HG02884 (cell line): ENCODE measurements at regions not wholly inside any gene's neighbourhood (a gene's known extent, or its start where the extent isn't known, plus 50 kb on each side); places are given as distances from the start of the nearest gene placed in this dataset.
"Not testable (repeated sequence)": the region's sequence is repeated elsewhere in the genome, so short reads cannot be mapped to it uniquely, and the experiment has no call there.

Source experiments
- ATAC-seq: cut with Tn5 transposase; IDR thresholded peaks from one replicate; pipeline ENCODE4 v1.9.1; 2021; ENCODE audit warnings: mild to moderate bottlenecking, moderate library complexity; ENCODE audit not compliant: unreplicated experiment

DNA sequence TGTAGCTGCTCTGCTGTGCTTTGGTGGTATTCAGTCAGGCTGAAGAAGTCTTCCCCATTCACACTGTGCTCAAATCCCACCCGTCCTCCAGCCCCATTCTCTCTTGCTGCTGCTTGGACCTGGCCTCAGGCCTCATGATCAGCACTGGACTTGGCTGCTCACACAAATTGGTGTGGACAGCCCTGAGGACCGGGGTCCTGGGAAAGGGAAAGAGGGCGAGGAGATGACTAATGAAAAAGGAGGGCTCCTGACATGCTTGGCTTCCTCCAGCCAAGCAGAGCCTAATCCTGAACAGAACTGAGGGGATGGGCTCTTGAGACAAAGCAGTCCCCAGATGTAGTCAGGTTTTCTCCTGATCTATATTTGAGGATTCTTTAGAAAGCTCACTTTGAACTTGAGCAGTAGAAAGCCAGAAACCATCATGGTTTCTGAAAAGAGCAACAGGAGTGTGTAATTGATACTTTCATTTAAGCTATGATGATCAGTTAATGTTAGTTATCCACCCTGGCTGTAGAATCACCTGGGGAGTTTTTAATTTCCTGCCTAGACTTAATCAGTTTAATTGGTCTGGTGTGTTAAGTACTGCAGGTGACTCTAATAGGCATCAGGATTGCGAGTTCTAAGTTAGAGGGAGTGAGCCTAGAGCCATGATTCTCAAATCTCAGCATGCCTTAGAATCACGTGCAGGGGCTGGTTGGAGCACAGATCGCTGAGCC is 79.4 kb upstream of the THBS1 start:
- no peak for ATAC-seq

DNA sequence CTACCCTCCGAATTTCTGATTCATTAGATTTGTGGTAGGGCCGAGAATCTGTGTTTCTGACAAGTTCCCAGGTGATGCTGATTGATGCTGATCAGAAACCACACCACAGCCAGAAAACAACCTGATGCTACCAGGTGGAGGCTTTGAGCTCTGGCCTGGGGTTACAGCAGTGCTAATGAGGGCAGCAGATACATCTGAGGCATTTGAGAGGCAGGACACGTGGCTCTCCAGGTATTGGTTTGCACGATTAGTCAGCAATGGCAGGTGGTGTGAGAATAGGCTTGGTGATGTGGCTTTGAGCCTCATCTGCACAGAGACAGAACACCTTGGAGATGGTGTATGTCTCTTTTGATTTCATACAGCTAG is 78.8 kb upstream of the THBS1 start:
- no peak for ATAC-seq

DNA sequence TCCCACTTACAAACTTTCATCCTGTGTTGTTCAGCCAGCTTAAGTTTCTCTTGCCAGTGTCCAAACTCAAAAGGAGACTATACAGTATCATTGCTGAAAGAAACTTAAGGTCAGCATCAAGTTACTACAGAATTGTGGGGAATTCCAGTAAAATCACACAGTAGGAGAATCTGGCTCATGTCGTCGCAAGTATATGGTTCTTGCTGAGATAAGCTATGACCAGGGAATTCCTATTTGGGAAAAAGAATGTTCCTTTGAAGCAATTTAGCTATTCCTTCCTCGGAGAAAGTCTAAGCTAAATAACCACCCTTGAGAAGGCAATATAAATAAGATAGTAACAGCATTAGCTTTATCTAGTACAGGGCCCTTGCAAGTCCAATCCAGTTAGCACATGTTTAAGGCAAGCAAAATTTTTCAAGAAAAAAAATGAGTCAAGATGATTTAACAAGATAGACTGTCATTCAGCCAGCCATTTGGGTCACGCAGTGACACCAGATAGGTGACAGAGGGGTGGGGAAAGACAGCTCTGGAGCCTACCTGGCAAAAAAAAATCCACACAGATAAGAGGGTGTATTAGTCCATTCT is 78.2 kb upstream of the THBS1 start:
- no peak for ATAC-seq

DNA sequence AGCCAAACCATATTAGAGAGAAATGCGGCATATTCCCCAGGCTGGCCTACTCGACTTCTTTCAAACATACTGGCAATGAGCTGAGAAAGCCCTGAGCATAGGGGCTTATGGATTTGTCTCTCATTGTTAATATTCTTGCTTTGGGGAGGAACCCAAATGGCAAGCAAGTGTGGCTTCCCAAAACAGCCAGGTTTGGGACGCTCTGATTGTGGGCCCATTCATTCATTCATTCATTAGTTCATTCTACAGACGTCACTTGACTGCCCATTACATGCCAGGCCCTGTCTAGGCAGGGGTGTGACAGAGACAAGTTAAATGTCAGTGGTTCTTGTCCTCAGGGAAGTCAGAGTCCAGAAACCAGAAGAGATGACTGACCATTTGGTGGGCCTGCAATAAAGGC is 77.4 kb upstream of the THBS1 start:
- ATAC-seq, result no peak

DNA sequence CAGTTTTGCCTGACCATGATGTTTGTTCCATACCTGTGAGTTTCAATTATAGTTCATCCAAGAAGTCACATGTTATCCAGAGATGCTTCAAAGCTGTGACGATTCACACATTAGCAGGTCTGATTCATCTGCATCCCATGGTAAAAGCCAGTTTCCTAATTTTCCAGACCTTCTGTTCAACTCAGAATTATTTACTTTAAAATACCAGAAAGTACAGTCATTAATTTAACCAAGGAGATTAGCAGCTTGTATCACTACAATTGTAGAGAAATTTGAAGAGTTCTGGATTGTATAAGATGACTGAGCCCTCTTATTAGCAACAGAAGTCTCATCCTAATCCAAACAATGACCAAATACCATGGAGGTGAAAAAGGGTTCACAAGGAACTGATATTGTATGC is 76.1 kb upstream of the THBS1 start:
- no peak for ATAC-seq

DNA sequence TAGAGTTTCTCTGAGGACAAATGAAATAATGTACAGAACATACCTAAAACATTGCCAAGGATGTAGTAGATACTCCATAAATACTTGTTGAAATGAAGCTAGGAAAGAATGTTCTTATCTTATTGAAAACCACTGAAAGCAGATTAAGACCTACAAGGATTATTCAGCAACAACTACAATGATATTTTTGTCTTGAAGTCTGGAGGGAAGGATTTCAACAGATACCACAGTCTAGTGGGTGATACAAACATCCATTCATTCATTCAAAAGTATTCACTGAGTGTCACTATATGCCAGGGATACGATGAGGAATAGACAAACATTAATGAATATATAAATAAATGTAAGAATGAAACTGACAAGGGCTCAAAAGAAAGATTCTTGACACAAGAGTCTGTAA is 74.7 kb upstream of the THBS1 start:
- no peak for ATAC-seq

DNA sequence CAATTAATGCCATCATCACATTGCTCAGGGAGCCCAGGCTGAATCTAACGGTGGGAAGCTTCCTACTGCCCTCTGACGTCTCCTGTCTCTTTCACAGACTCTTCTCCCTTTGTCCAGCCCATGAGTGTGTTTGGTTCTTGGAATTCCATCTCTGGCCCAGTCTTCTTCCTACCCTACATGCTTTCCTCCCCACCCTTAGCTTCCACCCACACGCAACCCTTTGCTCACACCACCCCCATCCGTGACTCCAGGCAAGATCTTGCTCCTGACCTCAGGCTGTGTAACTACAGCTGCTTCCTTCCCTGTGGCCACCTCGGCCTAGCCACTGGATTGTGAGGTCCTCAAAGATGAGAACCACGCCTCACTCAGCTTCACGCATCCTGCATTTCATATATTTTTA is 72.3 kb upstream of the THBS1 start:
- ATAC-seq, result no peak

DNA sequence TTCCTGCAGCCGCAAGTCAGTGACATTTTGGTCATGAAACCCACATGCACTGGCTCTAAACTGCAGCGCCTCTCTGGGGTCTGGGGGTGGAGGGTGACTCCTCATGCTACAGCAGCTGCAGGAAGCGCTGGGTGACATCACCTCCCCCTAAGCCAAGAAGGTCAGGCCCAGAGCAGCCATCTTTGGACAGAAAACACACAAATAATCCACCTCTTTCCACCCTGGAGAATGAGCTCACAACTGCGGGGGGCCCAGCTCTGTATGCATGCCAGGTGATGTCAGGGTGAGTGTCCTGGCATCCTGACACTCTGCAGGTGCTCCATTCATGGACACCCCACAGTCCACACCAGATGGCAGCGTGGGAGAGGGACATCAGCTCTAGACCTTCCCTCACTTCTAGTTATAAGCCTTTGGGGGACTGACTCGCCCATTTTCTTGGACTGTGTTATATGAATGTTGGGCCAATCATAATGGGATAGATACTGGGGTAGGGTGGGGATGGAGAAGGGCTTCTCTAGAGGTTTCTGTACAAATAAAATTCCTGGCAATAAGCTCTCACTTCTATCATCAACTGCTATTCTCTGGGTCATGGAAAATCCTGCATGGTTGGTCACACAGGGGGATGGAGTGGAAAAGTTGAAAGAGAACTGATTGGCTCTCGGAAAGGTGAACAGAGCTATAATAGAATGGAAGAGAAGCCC is 70.7 kb upstream of the THBS1 start:
- ATAC-seq, result no peak

DNA sequence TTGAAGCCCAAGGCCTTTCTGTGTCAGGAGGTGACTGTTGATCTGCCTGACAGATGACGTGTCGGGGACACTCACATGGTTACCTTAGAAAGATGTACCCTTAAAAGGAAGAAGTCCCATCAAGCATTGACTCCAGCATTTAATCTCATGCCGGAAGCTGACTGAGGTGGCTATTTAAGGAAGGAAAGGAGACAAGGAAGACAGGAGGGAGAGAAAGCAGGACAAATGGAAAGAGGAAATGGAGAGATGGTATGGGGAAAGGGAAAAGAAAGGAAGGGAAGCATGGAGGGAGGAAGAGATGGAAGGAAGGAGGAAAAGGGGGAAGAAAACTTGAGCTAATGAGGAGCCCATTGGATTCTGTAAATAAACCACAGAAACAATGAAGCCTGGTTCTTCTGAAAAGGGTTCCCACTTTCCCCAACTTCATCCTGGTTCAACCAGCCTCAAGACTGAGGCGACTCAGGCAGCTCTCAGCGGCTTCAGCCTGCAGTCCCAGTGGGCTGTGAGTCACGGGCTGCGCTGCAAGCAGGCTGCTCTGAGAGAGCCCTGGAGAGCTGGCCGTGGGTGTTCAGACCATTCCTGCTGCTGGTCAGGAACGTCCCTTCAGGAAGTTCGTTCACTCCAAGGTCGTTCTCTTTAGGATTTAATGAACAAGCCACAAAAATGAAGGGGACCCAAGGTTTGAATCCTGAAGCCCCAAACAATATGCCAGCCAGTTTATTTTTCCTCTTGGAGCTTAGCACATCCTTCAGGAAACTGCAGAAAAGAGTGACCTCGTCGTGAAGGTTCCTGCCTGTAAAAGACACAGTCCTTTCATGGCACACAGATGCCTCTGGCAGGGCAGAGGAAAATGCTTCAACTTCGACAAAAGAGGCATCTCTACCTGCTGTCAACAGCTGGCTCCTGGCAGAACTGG is 69.6 kb upstream of the THBS1 start:
- no peak for ATAC-seq

DNA sequence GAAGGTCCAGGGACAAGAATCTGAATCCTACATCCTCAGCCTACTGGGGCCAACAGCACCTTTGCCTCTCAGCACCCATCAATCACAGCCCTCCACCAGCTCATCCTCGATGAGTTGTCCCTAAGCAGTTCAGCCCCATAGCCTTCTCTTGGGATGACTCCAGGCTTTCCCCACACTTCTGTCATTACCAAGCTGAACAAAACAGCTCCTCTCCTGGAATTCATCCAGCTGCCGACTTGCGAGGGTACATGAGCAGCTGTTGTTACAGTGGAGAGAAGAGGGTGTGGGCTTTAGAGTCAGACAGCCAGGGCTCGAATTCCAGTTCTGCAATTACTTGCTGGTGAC is 69.0 kb upstream of the THBS1 start:
- no peak for ATAC-seq

DNA sequence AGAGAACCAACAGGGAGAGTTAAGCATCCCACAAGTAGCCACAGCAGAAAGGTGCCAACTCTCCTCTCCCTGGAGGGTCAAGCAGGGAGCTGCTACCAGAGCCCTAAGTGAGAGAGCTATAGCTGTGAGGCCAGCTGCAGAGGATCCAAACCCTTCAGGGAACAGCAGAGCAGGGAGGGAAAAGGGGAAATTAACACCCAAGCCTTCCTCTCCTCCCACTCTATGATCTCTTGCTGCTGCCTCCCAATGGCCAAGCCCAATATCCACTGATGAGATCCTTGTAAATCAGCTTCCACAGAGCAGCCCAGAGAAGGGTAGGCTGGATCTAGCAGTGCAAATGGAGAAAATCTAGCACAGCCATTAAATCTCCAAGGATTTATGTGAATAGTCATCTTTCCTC is 68.2 kb upstream of the THBS1 start:
- no peak for ATAC-seq

DNA sequence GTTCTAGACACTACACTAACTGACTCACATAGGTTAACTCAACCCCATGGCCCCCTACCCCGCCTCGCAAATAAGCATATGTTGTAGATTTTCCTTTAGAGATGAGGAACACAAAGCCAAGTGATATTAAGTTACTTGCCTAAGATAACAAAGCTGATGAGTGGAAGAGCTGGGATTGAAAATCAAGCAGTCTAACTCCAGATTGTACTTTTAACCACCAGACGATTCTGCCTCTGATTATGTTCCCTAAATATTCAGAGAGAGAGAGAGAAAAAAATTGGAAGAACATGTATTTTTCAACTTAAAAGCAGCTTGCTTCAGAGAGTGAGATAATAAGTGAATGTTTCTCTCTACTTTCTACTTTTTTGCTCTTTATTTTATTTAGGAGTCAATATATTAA is 66.9 kb upstream of the THBS1 start:
- no peak for ATAC-seq

DNA sequence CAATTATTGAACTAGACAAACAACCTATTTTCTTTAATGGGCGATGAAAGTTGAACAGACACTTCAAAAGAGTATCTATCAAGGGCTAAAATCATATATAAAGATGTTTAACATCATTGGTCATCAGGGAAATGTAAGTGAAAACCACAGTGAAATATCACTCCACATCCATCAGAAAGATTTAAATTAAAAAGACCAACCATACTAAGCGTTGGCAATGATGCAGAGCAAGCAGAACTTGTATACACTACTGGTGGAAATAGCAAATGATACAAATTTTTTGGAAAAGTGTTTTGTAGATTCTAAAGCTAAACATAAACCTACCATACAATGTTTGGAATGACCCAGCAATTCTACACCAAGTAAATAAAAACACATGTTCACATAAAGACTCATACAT is 65.9 kb upstream of the THBS1 start:
- no peak for ATAC-seq

DNA sequence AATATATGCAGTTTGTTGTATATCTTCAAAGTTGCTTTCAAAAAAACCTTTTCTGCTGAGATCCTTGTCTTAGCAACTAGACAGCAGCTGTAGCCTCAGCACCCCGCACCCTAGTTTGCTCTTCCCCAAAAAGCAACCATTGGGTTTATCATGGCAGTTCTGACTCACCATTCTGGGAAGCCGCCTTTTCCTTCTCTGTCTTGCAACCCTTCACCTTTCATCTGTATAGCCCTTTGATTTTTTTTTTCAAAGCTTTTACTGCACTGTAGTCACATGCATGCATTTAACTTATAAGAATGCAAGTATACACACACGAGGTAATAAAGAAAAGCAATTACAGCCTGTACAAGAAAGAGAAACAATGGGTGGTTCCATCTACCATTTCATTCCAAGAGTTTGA is 65.1 kb upstream of the THBS1 start:
- no peak for ATAC-seq

DNA sequence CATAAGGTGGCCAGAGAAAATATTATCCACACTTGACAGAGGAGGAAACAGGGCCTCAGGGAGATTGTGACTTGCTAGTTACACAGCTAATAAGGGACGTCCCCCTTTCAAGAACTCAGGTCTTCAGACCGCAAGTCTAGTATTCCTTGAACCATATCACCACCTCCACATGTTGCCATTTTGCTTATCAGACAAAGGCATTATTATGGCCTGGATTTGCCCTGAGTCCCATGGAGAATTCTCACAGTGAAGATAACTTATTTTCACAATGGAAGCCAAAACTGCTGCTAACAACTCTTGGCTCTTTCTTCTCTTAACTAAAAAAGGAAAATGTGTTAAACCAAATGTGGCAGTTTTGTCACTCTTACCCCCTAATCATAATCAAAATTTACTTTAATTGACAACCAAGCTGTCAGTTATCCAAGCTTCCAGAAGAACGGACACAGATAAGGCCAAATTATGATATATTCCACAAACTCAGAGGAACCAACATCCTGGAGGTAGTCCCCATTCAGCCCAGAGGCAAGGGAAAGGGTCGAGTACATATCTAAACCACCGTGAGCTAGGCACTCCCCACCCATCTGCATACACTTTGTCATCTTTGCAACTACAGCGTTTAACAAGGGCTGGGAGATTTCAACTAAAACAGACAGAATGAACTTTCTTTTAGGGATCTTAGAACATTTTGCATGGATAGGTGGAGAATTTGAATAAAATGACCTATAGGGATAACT is 63.6 kb upstream of the THBS1 start:
- no peak for ATAC-seq

DNA sequence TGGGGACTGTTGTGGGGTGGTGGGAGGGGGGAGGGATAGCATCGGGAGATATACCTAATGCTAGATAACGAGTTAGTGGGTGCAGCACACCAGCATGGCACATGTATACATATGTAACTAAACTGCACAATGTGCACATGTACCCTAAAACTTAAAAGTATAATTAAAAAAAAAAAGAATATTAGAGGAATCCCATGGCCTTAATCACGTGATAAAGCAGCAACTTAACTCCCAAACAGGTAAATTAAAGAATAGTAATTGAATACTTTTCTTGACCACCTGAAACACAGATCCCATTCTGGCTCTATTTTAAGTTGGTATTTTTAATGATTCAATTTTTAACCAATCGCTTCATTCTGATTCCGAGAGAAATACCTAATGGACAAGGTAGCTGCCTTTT is 56.9 kb upstream of the THBS1 start:
- not testable (repeated sequence) for ATAC-seq

DNA sequence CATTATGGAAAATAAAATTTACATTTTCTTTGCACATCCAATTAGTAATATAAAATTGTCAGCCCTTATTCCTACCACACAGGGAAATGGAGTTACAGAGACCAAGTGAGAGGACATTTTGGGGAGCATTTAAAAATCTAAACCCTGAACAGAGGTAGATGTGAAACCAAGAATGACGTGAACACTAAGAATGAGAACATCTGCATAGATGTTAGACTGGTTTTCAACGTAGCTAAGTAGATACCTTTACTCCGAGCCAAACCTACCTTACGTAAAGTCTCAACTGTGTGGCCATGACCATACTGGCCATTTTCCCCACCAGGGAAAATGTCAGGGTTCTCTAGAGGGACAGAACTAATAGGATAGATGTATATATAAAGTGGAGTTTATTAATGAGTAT is 51.4 kb upstream of the THBS1 start:
- ATAC-seq, result no peak

DNA sequence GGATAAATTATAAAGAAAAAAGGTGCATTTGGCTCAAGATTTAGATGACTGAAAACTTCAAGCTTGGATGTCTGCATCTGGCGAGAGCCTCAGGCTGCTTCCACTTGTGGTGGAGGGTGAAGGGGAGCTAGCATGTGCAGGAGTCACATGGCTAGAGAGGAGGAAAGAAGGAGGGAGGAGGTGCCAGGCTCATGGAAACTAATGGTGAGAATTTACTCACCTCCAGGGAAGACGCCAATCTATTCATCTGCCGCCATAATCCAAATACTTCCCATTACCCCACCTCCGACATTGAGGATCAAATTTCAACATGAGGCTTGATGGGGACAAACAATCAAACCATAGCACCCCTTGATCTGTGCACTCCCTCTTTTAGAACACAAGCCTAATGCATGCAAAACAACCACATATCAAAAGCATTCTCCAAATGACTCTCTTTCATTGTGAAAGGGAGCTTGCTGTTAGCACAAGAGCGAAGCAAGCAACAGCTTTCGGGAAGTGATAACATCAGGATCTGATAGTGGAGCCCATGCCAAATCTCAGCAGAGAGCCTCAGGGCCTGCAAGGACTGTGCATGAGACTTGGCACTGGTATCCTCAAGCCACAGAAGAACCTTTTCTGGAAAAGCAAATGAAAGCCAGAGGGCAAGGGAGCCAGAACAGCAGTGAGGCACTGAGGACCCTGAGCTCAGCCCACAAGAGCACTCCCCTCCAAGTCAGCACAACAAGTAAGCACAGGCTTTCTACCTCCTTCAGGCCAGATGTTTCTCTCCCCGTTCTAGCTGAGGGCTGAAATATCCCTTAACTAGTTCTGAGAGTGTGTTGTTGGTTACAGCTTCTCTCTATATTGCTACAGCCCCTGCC is 50.2 kb upstream of the THBS1 start:
- ATAC-seq, result no peak
